ENCODE measurements at regions not wholly inside any gene's neighbourhood (a gene's known extent, or its start where the extent isn't known, plus 50 kb on each side); places are given as distances from the start of the nearest gene placed in this dataset.
"Not testable (repeated sequence)": the region's sequence is repeated elsewhere in the genome, so short reads cannot be mapped to it uniquely, and the experiment has no call there.

- H3K27me3 ChIP-seq (ENCODE audit: control insufficient read depth, insufficient read depth, low read length), result no peaks in the 10 kb centered on the region
- peaks cover 7% of the 10 kb centered on the region for H3K4me1 ChIP-seq (ENCODE audit: control insufficient read depth, insufficient read depth, low read length)
- no peak overlapping the region for H3K27ac ChIP-seq (ENCODE audit: low read length)
- no peak for DNase-seq
- no CpG with 5 or more reads among the region's 3 CpGs for WGBS (ENCODE audit: insufficient coverage, low lambda C conversion rate)
- no peaks in the 10 kb centered on the region for H3K36me3 ChIP-seq (ENCODE audit: control insufficient read depth, insufficient read depth, low read length)
- H3K4me3 ChIP-seq (ENCODE audit: low read length), result no peak overlapping the region
- no peaks in the 10 kb centered on the region for H3K9me3 ChIP-seq (ENCODE audit: control insufficient read depth, low read depth, low read length)
These were observed 216.8 kb downstream of the VAPA start for GRCh38 chr18:10130606-10131005.

GRCh38 chr18:10131081-10131459, 217.3 kb downstream of the VAPA start:
- no peak overlapping the region for H3K4me3 ChIP-seq (ENCODE audit: low read length)
- 90% methylated on average over 2 of the region's 4 CpGs for WGBS (ENCODE audit: insufficient coverage, low lambda C conversion rate)

GRCh38 chr18:10131460-10132395, 217.9 kb downstream of the VAPA start:
- H3K4me1 ChIP-seq (ENCODE audit: control insufficient read depth, insufficient read depth, low read length), result peaks cover 7% of the 10 kb centered on the region
- WGBS (ENCODE audit: insufficient coverage, low lambda C conversion rate), result no CpG with 5 or more reads among the region's 48 CpGs
- peak overlapping the region; percentile 34 for H3K4me3 ChIP-seq (ENCODE audit: low read length)
- H3K27ac ChIP-seq (ENCODE audit: low read length), result no peak overlapping the region
- no peaks in the 10 kb centered on the region for H3K27me3 ChIP-seq (ENCODE audit: control insufficient read depth, insufficient read depth, low read length)
- peak; percentile 22 to 51 for DNase-seq
- no peaks in the 10 kb centered on the region for H3K9me3 ChIP-seq (ENCODE audit: control insufficient read depth, low read depth, low read length)
- no peaks in the 10 kb centered on the region for H3K36me3 ChIP-seq (ENCODE audit: control insufficient read depth, insufficient read depth, low read length)

More at GRCh38 chr18:10131081-10131459, 217.3 kb downstream of the VAPA start:
- peaks cover 7% of the 10 kb centered on the region for H3K4me1 ChIP-seq (ENCODE audit: control insufficient read depth, insufficient read depth, low read length)
- no peaks in the 10 kb centered on the region for H3K9me3 ChIP-seq (ENCODE audit: control insufficient read depth, low read depth, low read length)
- no peaks in the 10 kb centered on the region for H3K36me3 ChIP-seq (ENCODE audit: control insufficient read depth, insufficient read depth, low read length)
- DNase-seq, result no peak
- H3K27ac ChIP-seq (ENCODE audit: low read length), result no peak overlapping the region
- no peaks in the 10 kb centered on the region for H3K27me3 ChIP-seq (ENCODE audit: control insufficient read depth, insufficient read depth, low read length)

GRCh38 chr18:10133516-10133915, 219.7 kb downstream of the VAPA start:
- Histone ChIP-seq H3K27ac (ENCODE audit: low read length) (no peak overlapping the region), H3K27me3 (ENCODE audit: control insufficient read depth, insufficient read depth, low read length) (no peaks in the 10 kb centered on the region), H3K36me3 (ENCODE audit: control insufficient read depth, insufficient read depth, low read length) (no peaks in the 10 kb centered on the region), H3K4me3 (ENCODE audit: low read length) (no peak overlapping the region), H3K4me1 (ENCODE audit: control insufficient read depth, insufficient read depth, low read length) (peaks cover 7% of the 10 kb centered on the region), H3K9me3 (ENCODE audit: control insufficient read depth, low read depth, low read length) (no peaks in the 10 kb centered on the region)
- DNase-seq, result no peak
- 100% methylated on average over 1 of the region's 2 CpGs for WGBS (ENCODE audit: insufficient coverage, low lambda C conversion rate)

- Histone ChIP-seq H3K27me3 (ENCODE audit: control insufficient read depth, insufficient read depth, low read length) (no peaks in the 10 kb centered on the region), H3K9me3 (ENCODE audit: control insufficient read depth, low read depth, low read length) (no peaks in the 10 kb centered on the region), H3K27ac (ENCODE audit: low read length) (no peak overlapping the region), H3K36me3 (ENCODE audit: control insufficient read depth, insufficient read depth, low read length) (no peaks in the 10 kb centered on the region), H3K4me1 (ENCODE audit: control insufficient read depth, insufficient read depth, low read length) (peaks cover 7% of the 10 kb centered on the region), H3K4me3 (ENCODE audit: low read length) (no peak overlapping the region)
- DNase-seq, result no peak
- WGBS (ENCODE audit: insufficient coverage, low lambda C conversion rate), result 100% methylated on average over 1 of the region's 14 CpGs
These were observed 220.4 kb downstream of the VAPA start for GRCh38 chr18:10134204-10134603.

- H3K4me3 ChIP-seq (ENCODE audit: low read length); DNase-seq; H3K27me3 ChIP-seq (ENCODE audit: control insufficient read depth, insufficient read depth, low read length); H3K36me3 ChIP-seq (ENCODE audit: control insufficient read depth, insufficient read depth, low read length); H3K4me1 ChIP-seq (ENCODE audit: control insufficient read depth, insufficient read depth, low read length); H3K27ac ChIP-seq (ENCODE audit: low read length); H3K9me3 ChIP-seq (ENCODE audit: control insufficient read depth, low read depth, low read length): not testable (repeated sequence)
- WGBS (ENCODE audit: insufficient coverage, low lambda C conversion rate), result no CpG with 5 or more reads among the region's 3 CpGs
These were observed 220.9 kb downstream of the VAPA start for GRCh38 chr18:10134749-10135148.

- no CpG with 5 or more reads among the region's 3 CpGs for WGBS (ENCODE audit: insufficient coverage, low lambda C conversion rate)
- H3K27me3 ChIP-seq (ENCODE audit: control insufficient read depth, insufficient read depth, low read length), result no peaks in the 10 kb centered on the region
- no peaks in the 10 kb centered on the region for H3K36me3 ChIP-seq (ENCODE audit: control insufficient read depth, insufficient read depth, low read length)
- no peaks in the 10 kb centered on the region for H3K9me3 ChIP-seq (ENCODE audit: control insufficient read depth, low read depth, low read length)
- H3K4me3 ChIP-seq (ENCODE audit: low read length), result no peak overlapping the region
- peaks cover 7% of the 10 kb centered on the region for H3K4me1 ChIP-seq (ENCODE audit: control insufficient read depth, insufficient read depth, low read length)
- DNase-seq, result no peak
- no peak overlapping the region for H3K27ac ChIP-seq (ENCODE audit: low read length)
These were observed 221.6 kb downstream of the VAPA start for GRCh38 chr18:10135302-10135926.

- Histone ChIP-seq H3K27ac (ENCODE audit: low read length) (no peak overlapping the region), H3K36me3 (ENCODE audit: control insufficient read depth, insufficient read depth, low read length) (no peaks in the 10 kb centered on the region), H3K4me3 (ENCODE audit: low read length) (no peak overlapping the region), H3K27me3 (ENCODE audit: control insufficient read depth, insufficient read depth, low read length) (no peaks in the 10 kb centered on the region), H3K9me3 (ENCODE audit: control insufficient read depth, low read depth, low read length) (no peaks in the 10 kb centered on the region), H3K4me1 (ENCODE audit: control insufficient read depth, insufficient read depth, low read length) (peaks cover 6% of the 10 kb centered on the region)
- no peak for DNase-seq
- WGBS (ENCODE audit: insufficient coverage, low lambda C conversion rate), result 88% methylated on average over 3 of the region's 3 CpGs
These were observed 224.9 kb downstream of the VAPA start for GRCh38 chr18:10138719-10139118.

GRCh38 chr18:10139783-10140410, 226.1 kb downstream of the VAPA start:
- H3K36me3 ChIP-seq (ENCODE audit: control insufficient read depth, insufficient read depth, low read length), result no peaks in the 10 kb centered on the region
- no peak for DNase-seq
- no peaks in the 10 kb centered on the region for H3K9me3 ChIP-seq (ENCODE audit: control insufficient read depth, low read depth, low read length)
- H3K4me3 ChIP-seq (ENCODE audit: low read length), result no peak overlapping the region
- peaks cover 6% of the 10 kb centered on the region for H3K4me1 ChIP-seq (ENCODE audit: control insufficient read depth, insufficient read depth, low read length)
- no CpG with 5 or more reads among the region's 7 CpGs for WGBS (ENCODE audit: insufficient coverage, low lambda C conversion rate)
- H3K27me3 ChIP-seq (ENCODE audit: control insufficient read depth, insufficient read depth, low read length), result no peaks in the 10 kb centered on the region
- no peak overlapping the region for H3K27ac ChIP-seq (ENCODE audit: low read length)

GRCh38 chr18:10140461-10141282, 226.9 kb downstream of the VAPA start:
- no CpG with 5 or more reads among the region's 7 CpGs for WGBS (ENCODE audit: insufficient coverage, low lambda C conversion rate)
- Histone ChIP-seq H3K4me3 (ENCODE audit: low read length) (no peak overlapping the region), H3K27me3 (ENCODE audit: control insufficient read depth, insufficient read depth, low read length) (no peaks in the 10 kb centered on the region), H3K4me1 (ENCODE audit: control insufficient read depth, insufficient read depth, low read length) (peaks cover 6% of the 10 kb centered on the region), H3K27ac (ENCODE audit: low read length) (no peak overlapping the region), H3K9me3 (ENCODE audit: control insufficient read depth, low read depth, low read length) (no peaks in the 10 kb centered on the region), H3K36me3 (ENCODE audit: control insufficient read depth, insufficient read depth, low read length) (no peaks in the 10 kb centered on the region)
- DNase-seq, result peak in 1 of 2 donors; percentile 60

Measured in large intestine (tissue), 3 donors.